GM19463 (cell line): ENCODE measurements at regions not wholly inside any gene's neighbourhood (a gene's known extent, or its start where the extent isn't known, plus 50 kb on each side); places are given as distances from the start of the nearest gene placed in this dataset.

Experiments
- ATAC-seq: cut with Tn5 transposase; IDR thresholded peaks from one replicate; pipeline ENCODE4 v1.9.1; 2021; ENCODE audit warnings: mild to moderate bottlenecking, moderate library complexity; ENCODE audit not compliant: unreplicated experiment

- no peak for ATAC-seq
Observed at GRCh38 chr1:55279627-55280026, 64.5 kb upstream of the USP24 start.

DNA sequence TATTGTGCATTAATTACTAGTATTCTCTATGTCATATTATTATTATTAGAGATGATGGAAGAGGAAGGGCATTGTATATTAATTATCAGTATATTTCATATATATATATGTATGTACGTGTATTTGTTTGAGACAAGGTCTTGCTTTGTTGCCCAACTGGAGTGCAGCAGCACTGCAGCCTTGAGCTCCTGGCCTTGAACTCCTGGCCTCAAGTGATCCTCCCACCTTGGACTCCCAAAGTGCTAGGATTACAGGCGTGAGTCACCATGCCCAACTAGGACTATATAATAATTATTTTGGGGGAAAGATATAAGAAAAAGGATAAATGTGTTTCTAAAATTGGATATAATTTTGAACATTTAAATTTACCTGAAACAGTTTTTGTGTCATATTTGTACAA lies 63.2 kb upstream of the USP24 start:
- ATAC-seq: no peak

- ATAC-seq: peak; percentile 90
Observed at GRCh38 chr1:55277377-55278130, 62.4 kb upstream of the USP24 start.

DNA sequence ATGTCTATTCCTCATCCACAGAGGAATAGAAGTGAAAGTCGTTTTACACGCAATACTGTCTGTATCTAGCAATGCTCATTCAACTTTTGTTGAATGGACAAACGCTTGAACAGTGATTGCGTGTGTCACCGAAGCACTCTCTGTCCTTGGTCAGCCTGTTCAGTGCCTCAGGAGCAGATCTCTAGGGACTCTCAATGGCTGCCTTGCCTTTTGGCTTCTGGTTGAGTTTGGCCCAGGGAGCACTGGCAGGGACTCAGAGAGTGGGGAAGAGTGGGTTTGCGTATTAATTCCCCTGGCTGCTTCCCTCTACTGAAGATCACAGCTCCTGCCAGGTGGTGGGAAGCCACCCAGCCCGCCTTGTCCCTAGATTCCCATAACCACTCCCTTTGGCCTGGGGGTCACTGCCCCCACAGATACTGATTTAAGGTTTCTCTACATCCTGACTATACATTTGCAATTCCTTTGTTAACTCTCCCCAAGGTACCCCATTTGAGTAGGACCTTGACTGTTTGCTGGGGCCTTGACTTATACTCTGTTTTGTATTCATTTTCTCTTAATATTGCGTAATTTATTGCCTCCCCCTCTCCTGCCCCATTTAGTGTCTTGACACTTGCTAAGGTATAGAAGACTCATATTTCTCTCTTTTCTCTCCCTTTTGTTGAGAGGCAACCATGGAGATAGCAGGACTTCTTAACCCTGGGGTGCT lies 61.7 kb upstream of the USP24 start:
- ATAC-seq: no peak

DNA sequence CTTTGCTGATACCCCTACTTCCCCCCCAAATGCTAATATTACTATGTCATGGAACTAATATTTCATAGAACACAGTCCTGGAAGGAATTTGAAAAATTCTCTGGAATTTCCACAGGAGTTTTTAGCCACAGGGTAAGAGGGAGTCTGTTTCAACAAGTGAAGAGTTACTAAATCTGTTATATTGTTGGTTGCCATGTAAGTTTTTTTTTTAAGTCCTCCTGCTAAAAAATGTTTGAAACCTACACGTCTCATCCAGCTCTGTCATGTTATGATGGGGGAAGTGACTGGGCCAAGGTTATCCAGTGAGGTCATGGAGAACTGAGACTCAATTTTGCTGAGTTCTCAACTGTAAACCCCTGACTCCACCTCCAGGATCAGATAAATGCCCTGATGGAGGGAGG lies 60.8 kb upstream of the USP24 start:
- ATAC-seq: no peak

- no peak for ATAC-seq
Observed at GRCh38 chr1:55275151-55275748, 60.1 kb upstream of the USP24 start.

DNA sequence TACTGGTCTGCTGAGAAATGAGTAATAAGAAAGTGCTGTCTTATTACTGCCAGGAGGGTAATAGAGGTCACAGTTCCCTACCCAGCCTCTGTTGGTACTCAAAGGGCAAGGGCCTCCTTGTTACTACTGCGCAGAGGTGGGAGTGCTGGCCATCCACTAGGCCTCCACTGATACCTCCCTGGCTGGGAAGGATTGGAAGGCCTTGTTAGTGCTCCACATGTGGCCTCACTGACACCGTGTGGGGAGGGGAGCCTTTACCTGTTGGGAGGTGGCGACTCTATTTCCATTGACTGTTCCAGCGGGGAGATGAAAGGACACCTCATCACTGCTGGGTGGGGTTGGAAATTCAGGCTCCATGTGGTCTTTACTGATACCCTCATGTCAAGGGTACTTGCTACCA lies 57.8 kb upstream of the USP24 start:
- ATAC-seq: no peak
